GM18502 (cell line): ENCODE measurements at regions not wholly inside any gene's neighbourhood (a gene's known extent, or its start where the extent isn't known, plus 50 kb on each side); places are given as distances from the start of the nearest gene placed in this dataset.
"Not testable (repeated sequence)": the region's sequence is repeated elsewhere in the genome, so short reads cannot be mapped to it uniquely, and the experiment has no call there.

Experiments used
- ATAC-seq: cut with Tn5 transposase; IDR thresholded peaks from one replicate; pipeline ENCODE4 v1.9.1; 2021; ENCODE audit warnings: mild to moderate bottlenecking; ENCODE audit not compliant: unreplicated experiment, poor library complexity

GRCh38 chr12:13411287-13411686 is 214.8 kb downstream of the EMP1 start:
- no peak for ATAC-seq

- no peak for ATAC-seq
Measured at GRCh38 chr12:13405961-13406703, 209.6 kb downstream of the EMP1 start.

GRCh38 chr12:13404631-13405473 is 208.3 kb downstream of the EMP1 start:
- no peak for ATAC-seq

- no peak for ATAC-seq
Measured at GRCh38 chr12:13404111-13404628, 207.6 kb downstream of the EMP1 start.

DNA sequence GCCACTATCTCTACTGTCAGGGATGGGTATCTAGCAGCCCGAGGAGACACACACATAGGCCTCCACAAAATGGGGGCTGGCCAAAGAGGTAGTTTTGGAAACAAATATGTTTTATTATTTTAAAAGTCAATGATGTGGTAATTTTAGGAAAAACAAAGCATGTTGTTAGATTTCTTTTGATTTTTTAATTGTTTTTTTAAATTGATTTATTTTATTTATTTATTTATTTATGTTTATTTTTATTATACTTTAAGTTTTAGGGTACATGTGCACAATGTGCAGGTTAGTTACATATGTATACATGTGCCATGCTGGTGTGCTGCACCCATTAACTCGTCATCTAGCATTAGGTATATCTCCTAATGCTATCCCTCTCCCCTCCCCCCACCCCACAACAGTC is 194.8 kb downstream of the EMP1 start:
- not testable (repeated sequence) for ATAC-seq

GRCh38 chr12:13390918-13391317 is 194.4 kb downstream of the EMP1 start:
- no peak for ATAC-seq

DNA sequence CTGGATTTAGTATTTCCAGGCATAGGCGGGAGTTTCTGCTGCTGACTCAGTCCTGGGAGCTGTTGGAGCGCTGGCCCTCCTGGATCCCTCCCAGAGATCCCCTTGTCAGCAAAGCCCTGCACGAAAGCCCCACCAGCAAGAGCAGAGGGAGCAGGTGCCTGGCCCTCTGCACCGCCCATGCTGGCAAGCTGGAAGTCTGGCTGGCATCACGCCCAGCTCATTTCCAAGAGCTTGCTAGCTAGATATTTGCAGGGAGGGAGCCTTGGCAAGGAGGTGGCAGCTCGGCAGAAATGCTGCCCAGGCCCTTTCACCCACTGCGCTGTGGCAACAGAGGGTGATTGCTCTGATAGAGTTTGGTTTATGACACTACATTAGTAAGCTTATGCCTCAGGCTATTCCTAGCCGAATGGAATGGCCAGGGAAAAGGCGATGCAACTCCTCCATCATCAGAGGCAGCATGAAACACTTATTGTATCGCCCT is 193.9 kb downstream of the EMP1 start:
- no peak for ATAC-seq

- no peak for ATAC-seq
Measured at GRCh38 chr12:13387101-13387500, 190.6 kb downstream of the EMP1 start.

DNA sequence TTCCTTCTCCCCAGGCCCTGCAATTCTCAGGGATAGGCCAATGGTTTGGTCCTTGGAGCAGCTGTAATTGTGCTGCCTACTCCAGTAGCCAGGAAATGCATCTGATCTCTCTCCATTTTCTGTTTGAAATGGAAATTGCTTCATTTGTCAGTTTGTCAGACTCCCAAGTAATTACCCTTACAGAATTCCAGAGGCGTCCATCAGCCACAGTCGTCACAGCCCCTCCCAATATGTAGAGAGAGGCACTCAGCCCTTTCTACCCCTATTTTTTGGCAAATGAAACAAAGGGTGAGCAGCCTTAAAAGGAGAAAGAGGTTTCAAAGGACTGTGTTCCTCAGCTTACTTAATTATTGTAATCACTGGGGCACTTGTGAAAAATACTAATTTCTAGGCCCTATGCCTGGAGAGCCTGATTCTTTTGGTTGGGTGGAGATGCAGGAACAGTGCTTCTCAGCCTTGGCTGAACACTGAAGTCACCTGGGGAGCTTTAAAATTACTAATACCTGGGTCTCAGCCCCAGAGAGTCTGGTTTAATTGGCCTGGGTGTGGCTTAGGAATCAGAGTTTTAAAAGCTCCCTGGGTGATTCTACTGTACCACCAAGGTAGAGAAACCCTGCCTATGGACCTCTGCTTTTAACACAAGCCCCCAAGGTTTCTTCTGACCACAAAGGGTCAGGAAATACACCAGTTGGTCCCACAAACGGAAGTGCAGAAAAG is 190.0 kb downstream of the EMP1 start:
- no peak for ATAC-seq

GRCh38 chr12:13383379-13383778 is 186.9 kb downstream of the EMP1 start:
- ATAC-seq: no peak

DNA sequence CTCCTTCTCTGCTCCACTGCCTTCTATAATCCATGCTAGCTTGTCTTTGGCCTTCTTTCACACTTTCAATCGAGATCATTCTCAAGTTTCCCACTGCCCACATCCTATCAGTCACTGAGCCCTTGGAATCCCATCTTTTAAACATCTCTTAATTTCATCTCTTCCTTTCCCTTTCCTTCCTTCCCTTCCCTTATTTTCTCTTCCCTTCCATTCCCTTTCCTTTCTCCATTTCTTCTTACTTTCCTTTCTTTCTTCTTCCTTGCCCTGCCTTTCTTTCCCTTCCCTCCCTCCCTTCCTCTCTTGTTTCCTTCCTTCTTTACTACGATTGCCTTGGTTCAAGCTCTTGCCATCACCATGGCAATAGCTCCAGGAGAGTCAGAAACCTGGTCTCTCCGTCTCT is 183.8 kb downstream of the EMP1 start:
- ATAC-seq: no peak

GRCh38 chr12:13379531-13380188 is 183.1 kb downstream of the EMP1 start:
- no peak for ATAC-seq

- no peak for ATAC-seq
Measured at GRCh38 chr12:13377698-13378097, 181.2 kb downstream of the EMP1 start.

- ATAC-seq: no peak
Measured at GRCh38 chr12:13376610-13377373, 180.3 kb downstream of the EMP1 start.

DNA sequence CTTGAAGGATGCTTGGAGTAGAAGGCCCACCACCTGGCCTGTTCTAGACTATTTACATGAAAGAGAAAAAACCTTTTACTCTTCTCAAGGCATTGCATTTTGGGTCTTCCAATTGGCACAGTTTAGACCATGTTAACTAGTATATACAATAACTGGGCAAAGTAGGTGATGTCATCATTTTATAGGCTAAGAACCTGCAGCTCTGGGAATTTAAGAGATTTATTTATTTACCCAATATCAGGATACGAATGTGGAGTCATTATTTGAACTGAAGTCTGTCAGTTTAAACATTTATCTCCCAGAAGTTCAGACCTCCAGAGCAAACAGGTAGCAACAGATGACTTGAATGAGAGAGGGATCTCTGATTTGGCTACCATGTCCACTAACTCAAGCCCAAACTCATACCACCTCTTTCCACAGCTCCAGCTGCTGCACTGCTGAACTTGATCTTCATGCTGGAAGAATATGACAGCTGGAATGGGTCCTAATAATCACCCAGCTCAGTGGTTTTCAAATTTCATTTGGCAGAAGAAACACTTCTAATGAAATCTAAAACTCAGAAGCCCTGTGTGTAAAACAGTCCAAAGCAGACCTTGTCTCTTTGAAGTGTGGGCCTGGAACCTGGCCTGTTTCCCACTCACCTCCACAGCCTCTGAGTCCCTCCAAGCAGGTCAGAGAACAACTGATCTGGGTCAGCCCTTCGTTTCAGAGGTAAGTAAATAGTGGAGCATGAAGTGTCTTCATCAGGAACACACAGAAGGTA is 179.2 kb downstream of the EMP1 start:
- no peak for ATAC-seq

DNA sequence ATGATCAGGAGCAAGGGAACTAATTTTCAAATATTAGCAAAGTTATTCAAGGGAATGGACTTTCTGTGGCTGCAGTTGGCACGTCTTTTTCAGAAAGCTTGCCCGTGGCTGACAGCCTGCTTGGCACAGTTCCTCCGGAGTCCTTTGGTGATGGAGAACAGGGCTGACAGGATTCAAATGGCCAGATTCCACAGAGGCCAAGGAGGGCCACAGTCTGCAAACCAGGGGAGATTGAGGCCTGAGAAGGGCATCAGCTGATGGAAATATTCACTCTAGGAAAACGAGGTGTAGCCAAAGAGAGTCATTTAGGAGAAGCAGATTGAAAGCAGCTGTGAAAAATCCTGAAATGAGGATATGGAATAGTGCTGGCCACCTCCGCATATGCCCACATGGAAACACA is 178.3 kb downstream of the EMP1 start:
- ATAC-seq: no peak

DNA sequence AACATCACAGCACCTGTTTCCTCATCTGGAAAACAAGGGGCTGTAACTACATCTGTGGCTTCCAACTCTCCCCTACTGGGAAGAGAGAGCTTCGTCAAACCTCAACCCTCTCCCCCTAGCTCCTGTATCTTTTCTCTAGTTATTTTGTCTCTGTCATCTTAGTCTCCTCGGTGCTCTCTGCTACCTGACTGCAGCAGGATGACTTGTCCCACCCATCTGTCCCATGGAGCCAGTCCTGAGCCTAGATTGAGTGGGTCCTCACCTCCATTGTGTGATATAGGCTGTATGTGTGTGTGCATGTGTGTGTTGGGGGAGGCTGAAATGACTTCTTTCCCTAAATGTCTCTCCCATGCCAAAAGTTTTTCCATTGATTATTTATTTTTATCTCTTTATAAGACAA is 177.3 kb downstream of the EMP1 start:
- no peak for ATAC-seq

- no peak for ATAC-seq
Measured at GRCh38 chr12:13373131-13373530, 176.6 kb downstream of the EMP1 start.

GRCh38 chr12:13372386-13372785 is 175.9 kb downstream of the EMP1 start:
- no peak for ATAC-seq
